ENCODE measurements at regions not wholly inside any gene's neighbourhood (a gene's known extent, or its start where the extent isn't known, plus 50 kb on each side); places are given as distances from the start of the nearest gene placed in this dataset.

DNA sequence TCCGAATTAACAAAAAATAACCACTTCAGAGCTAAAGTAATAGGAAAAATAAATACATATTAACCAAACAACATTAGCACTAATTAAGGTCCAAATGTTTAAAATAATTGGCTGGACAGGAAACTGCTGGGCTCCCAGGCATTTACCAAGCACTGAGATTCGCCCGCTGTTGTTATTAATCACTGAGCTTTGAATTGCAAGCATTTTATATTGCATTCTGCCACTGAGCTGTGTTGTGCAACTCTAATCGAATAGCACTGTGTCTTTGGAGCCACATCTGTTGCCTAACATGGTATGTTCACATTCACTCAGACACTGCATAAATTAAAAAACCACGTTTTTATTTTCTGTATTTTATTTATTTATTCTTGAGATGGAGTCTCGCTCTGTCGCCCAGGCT is 88.9 kb downstream of the SOWAHC start:
- TF ChIP-seq, protein P1, sequence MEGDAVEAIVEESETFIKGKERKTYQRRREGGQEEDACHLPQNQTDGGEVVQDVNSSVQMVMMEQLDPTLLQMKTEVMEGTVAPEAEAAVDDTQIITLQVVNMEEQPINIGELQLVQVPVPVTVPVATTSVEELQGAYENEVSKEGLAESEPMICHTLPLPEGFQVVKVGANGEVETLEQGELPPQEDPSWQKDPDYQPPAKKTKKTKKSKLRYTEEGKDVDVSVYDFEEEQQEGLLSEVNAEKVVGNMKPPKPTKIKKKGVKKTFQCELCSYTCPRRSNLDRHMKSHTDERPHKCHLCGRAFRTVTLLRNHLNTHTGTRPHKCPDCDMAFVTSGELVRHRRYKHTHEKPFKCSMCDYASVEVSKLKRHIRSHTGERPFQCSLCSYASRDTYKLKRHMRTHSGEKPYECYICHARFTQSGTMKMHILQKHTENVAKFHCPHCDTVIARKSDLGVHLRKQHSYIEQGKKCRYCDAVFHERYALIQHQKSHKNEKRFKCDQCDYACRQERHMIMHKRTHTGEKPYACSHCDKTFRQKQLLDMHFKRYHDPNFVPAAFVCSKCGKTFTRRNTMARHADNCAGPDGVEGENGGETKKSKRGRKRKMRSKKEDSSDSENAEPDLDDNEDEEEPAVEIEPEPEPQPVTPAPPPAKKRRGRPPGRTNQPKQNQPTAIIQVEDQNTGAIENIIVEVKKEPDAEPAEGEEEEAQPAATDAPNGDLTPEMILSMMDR (IDR thresholded peaks at IDR 0.05), result no peak
- no peak for TF ChIP-seq POLR2A (IDR thresholded peaks at IDR 0.05)

All from uterus (tissue), 2 donors.